Ramos (cell line): ENCODE measurements at regions not wholly inside any gene's neighbourhood (a gene's known extent, or its start where the extent isn't known, plus 50 kb on each side); places are given as distances from the start of the nearest gene placed in this dataset.

ENCODE experiments used
- in situ Hi-C: fragments of 300-500 bp; cut with MboI; formaldehyde crosslinking; loops from one replicate; pipeline ENCODE4 v1.14.3; 2022; ENCODE audit warnings: low sequenced_read_pairs; ENCODE audit not compliant: unreplicated experiment

- in situ Hi-C loops: no loop called here
These were observed 55.5 kb upstream of the SLC8A1 start for GRCh38 chr2:40507432-40507831.

GRCh38 chr2:40510304-40510703 is 58.4 kb upstream of the SLC8A1 start:
- in situ Hi-C loops: no loop called here

- in situ Hi-C loops: no loop called here
These were observed 59.8 kb upstream of the SLC8A1 start for GRCh38 chr2:40511661-40512213.

- in situ Hi-C loops: no loop called here
These were observed 60.4 kb upstream of the SLC8A1 start for GRCh38 chr2:40512256-40512655.

- in situ Hi-C loops: no loop called here
These were observed 61.3 kb upstream of the SLC8A1 start for GRCh38 chr2:40513201-40513600.

- in situ Hi-C loops: no loop called here
These were observed 64.7 kb upstream of the SLC8A1 start for GRCh38 chr2:40516604-40517003.

GRCh38 chr2:40528564-40528963 is 76.7 kb upstream of the SLC8A1 start:
- in situ Hi-C loops: no loop called here

GRCh38 chr2:40531359-40531758 is 79.5 kb upstream of the SLC8A1 start:
- in situ Hi-C loops: no loop called here

- in situ Hi-C loops: no loop called here
These were observed 82.6 kb upstream of the SLC8A1 start for GRCh38 chr2:40534528-40534927.

- in situ Hi-C loops: no loop called here
These were observed 84.1 kb upstream of the SLC8A1 start for GRCh38 chr2:40535972-40536371.

GRCh38 chr2:40540026-40540425 is 88.1 kb upstream of the SLC8A1 start:
- in situ Hi-C loops: no loop called here

GRCh38 chr2:40543381-40543780 is 91.5 kb upstream of the SLC8A1 start:
- in situ Hi-C loops: no loop called here

GRCh38 chr2:40544072-40544471 is 92.2 kb upstream of the SLC8A1 start:
- in situ Hi-C loops: no loop called here

GRCh38 chr2:40545645-40546044 is 93.8 kb upstream of the SLC8A1 start:
- in situ Hi-C loops: no loop called here

GRCh38 chr2:40546439-40547191 is 94.7 kb upstream of the SLC8A1 start:
- in situ Hi-C loops: no loop called here

- in situ Hi-C loops: no loop called here
These were observed 96.6 kb upstream of the SLC8A1 start for GRCh38 chr2:40548521-40548920.

GRCh38 chr2:40550085-40550484 is 98.2 kb upstream of the SLC8A1 start:
- in situ Hi-C loops: loop anchor here (10.0 kb wide), 1 partner anchor 635 kb away; no protein-coding TSS in a partner anchor

GRCh38 chr2:40551081-40551480 is 99.2 kb upstream of the SLC8A1 start:
- in situ Hi-C loops: loop anchor here (10.0 kb wide), 1 partner anchor 636 kb away; no protein-coding TSS in a partner anchor

- in situ Hi-C loops: loop anchor here (10.0 kb wide), 1 partner anchor 640 kb away; no protein-coding TSS in a partner anchor
These were observed 102.9 kb upstream of the SLC8A1 start for GRCh38 chr2:40554665-40555294.

GRCh38 chr2:40556293-40556692 is 104.4 kb upstream of the SLC8A1 start:
- in situ Hi-C loops: loop anchor here (10.0 kb wide), 1 partner anchor 641 kb away; no protein-coding TSS in a partner anchor

GRCh38 chr2:40556739-40557138 is 104.8 kb upstream of the SLC8A1 start:
- in situ Hi-C loops: loop anchor here (10.0 kb wide), 1 partner anchor 642 kb away; no protein-coding TSS in a partner anchor
